Naive thymus-derived CD4-positive, alpha-beta T cell (primary cell): ENCODE measurements at regions not wholly inside any gene's neighbourhood (a gene's known extent, or its start where the extent isn't known, plus 50 kb on each side); places are given as distances from the start of the nearest gene placed in this dataset.

Source experiments
- ATAC-seq: fragments of 150-1000 bp; cut with Tn5 transposase; 2 replicates; pipeline ENCODE4 v1.10.0; 2021; ENCODE audit warnings: mild to moderate bottlenecking, moderate library complexity
- CTCF ChIA-PET: fragments of 350-600 bp; sonication (Branson Sonifier 250); formaldehyde crosslinking; loops from one replicate; lab custom pipeline; 2021; ENCODE audit warnings: antibody characterized with exemption; lab: Charles Lee
- POLR2A ChIA-PET: fragments of 350-600 bp; sonication (Branson Sonifier 250); formaldehyde crosslinking; loops from one replicate; lab custom pipeline; 2021; ENCODE audit warnings: antibody characterized with exemption, inconsistent platforms; lab: Charles Lee
- DNase-seq, 9 donors: peaks; one replicate each; pipeline versions ENCODE4 v3.0.0 to v3.0.0-alpha.2; 2020 to 2022; ENCODE audit warnings: mixed read lengths in 1 of 9
- H3K27ac ChIP-seq: one replicate; pipeline ENCODE4 v1.7.0; 2013; ENCODE audit warnings: mild to moderate bottlenecking, low read depth, low read length, moderate library complexity
- H3K27me3 ChIP-seq, 2 donors: one replicate each; pipeline ENCODE4 v1.7.0; 2013; ENCODE audit warnings: low read length in 2 of 2, mild to moderate bottlenecking in 2 of 2, moderate library complexity in 2 of 2; ENCODE audit not compliant: control insufficient read depth in 2 of 2, insufficient read depth in 2 of 2
- H3K36me3 ChIP-seq, 3 experiments: 1 replicate in 2 of 3; 2 replicates in 1 of 3; pipeline ENCODE4 v1.7.0; 2013; ENCODE audit warnings: low read length in 3 of 3, mild to moderate bottlenecking in 3 of 3, moderate library complexity in 1 of 3; ENCODE audit not compliant: insufficient read depth in 3 of 3, control insufficient read depth in 2 of 3
- H3K4me1 ChIP-seq, 2 donors: one replicate each; pipeline ENCODE4 v1.7.0; 2013; ENCODE audit warnings: low read length in 2 of 2, mild to moderate bottlenecking in 2 of 2, moderate library complexity in 1 of 2; ENCODE audit not compliant: control insufficient read depth in 2 of 2, insufficient read depth in 2 of 2
- H3K4me3 ChIP-seq: 2 replicates; pipeline ENCODE4 v1.7.0; 2013; ENCODE audit warnings: mild to moderate bottlenecking, low read length
- H3K9me3 ChIP-seq, 3 experiments: 1 replicate in 2 of 3; 2 replicates in 1 of 3; pipeline ENCODE4 v1.7.0; 2013; ENCODE audit warnings: low read length in 3 of 3; ENCODE audit not compliant: control insufficient read depth in 2 of 3
- H3K27ac Mint-ChIP-seq, 9 donors: one replicate each; pipeline ENCODE4 v1.8.0; 2020 to 2022; ENCODE audit warnings: mixed read lengths in 9 of 9, mild to moderate bottlenecking in 8 of 9, moderate library complexity in 5 of 9, inconsistent platforms in 2 of 9
- H3K27me3 Mint-ChIP-seq, 5 donors: one replicate each; pipeline ENCODE4 v1.8.0; 2021 to 2022; ENCODE audit warnings: mixed read lengths in 5 of 5, mild to moderate bottlenecking in 1 of 5
- H3K36me3 Mint-ChIP-seq, 5 donors: one replicate each; pipeline ENCODE4 v1.8.0; 2020 to 2022; ENCODE audit warnings: mixed read lengths in 5 of 5, mild to moderate bottlenecking in 3 of 5, inconsistent platforms in 1 of 5
- H3K4me1 Mint-ChIP-seq, 7 donors: one replicate each; pipeline ENCODE4 v1.8.0; 2020 to 2022; ENCODE audit warnings: mixed read lengths in 7 of 7, mild to moderate bottlenecking in 3 of 7, inconsistent platforms in 1 of 7
- H3K4me3 Mint-ChIP-seq, 10 donors: one replicate each; pipeline ENCODE4 v1.8.0; 2020 to 2022; ENCODE audit warnings: mild to moderate bottlenecking in 10 of 10, mixed read lengths in 10 of 10, moderate library complexity in 6 of 10, inconsistent platforms in 2 of 10
- H3K9me3 Mint-ChIP-seq, 11 donors: one replicate each; pipeline ENCODE4 v1.8.0; 2020 to 2022; ENCODE audit warnings: mixed read lengths in 11 of 11, mild to moderate bottlenecking in 4 of 11, inconsistent platforms in 1 of 11, moderate library complexity in 1 of 11
- intact Hi-C, 2 donors: fragments of 100-400 bp; cut with micrococcal nuclease; formaldehyde crosslinking; loops; one replicate each; pipeline ENCODE4 v1.15.1; 2023

DNA sequence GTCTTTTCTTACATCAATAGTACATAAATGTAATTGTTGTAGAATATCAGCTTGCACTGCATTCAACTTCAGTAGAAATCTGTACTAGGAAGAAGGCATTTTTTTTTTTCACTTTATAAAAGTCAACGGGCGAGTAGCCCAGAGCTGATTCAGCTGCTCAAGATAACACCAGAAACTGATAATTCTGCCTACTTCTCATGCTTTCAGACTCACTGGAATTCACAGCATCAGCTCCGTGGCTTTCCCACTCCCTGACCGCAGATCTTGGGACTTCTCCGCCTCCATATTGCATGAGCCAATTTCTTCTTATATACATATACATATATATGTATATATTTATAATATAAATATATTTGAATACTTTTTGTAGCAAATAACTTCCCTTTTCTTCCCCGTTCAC is 263.1 kb upstream of the RXFP2 start:
- DNase-seq (no peak), ATAC-seq (no peak)
- Histone ChIP-seq H3K36me3 (no peaks in the 10 kb centered on the region), H3K27ac (no peak overlapping the region), H3K27me3 (no peaks in the 10 kb centered on the region), H3K4me1 (no peaks in the 10 kb centered on the region), H3K4me3 (no peak overlapping the region), H3K9me3 (no peaks in the 10 kb centered on the region)
- Mint-ChIP-seq H3K4me1 (no peaks in the 10 kb centered on the region), H3K4me3 (no peak overlapping the region), H3K27me3 (peaks cover 0 to 21% (median 11%) of the 10 kb centered on the region in 5 donors), H3K9me3 (peaks cover 0 to 6% (median 3%) of the 10 kb centered on the region in 11 donors), H3K36me3 (no peaks in the 10 kb centered on the region), H3K27ac (no peak overlapping the region)
- POLR2A ChIA-PET: no interaction called here
- CTCF ChIA-PET: no interaction called here
- intact Hi-C loops: no loop called here

DNA sequence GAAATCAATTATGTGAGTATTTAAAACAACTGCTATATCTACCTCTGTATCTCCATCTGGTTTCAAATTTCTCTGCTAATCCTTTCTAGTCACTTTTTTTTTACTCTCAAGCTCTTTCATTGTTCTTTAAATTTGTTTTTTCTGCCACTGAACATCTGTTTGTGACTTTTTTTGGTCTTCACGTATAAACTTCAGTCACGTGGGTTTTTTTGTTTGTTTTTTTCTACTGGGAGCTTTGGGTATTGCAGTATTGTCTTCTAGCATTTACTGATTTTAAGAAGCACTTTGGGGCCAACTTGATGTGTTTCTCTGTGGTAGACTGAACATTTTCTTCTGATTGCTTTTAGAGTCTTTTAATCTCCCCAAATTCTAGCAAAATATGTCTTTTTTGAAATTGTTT is 262.6 kb upstream of the RXFP2 start:
- Mint-ChIP-seq H3K4me1 (no peaks in the 10 kb centered on the region), H3K36me3 (no peaks in the 10 kb centered on the region), H3K27me3 (peaks cover 0 to 21% (median 11%) of the 10 kb centered on the region in 5 donors), H3K4me3 (no peak overlapping the region), H3K27ac (no peak overlapping the region), H3K9me3 (peaks cover 0 to 6% (median 3%) of the 10 kb centered on the region in 11 donors)
- ChIA-PET CTCF (no interaction called here), POLR2A (no interaction called here)
- H3K4me1 ChIP-seq: no peaks in the 10 kb centered on the region
- no peak overlapping the region for H3K27ac ChIP-seq
- no peak overlapping the region for H3K4me3 ChIP-seq
- H3K9me3 ChIP-seq: no peaks in the 10 kb centered on the region
- no peaks in the 10 kb centered on the region for H3K36me3 ChIP-seq
- DNase-seq (no peak), ATAC-seq (no peak)
- H3K27me3 ChIP-seq: no peaks in the 10 kb centered on the region
- intact Hi-C loops: no loop called here

DNA sequence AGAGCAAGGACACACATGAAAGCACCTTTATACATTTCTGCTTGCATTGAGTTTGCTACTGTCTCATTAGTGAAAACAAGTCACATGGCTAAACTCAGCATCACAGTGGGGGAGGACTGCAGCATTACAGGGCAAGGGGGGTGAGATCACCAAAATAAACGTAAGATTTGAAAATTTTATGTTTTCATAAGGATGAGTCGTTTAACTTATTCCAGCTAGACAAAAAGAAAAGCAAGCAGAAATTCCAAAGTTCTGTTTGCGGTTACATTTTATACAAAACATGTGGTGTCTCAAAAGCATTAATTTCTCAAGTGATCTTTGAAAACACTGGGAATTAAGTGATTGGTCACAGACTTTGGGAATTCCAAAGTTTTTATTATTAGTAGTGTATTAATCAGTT is 261.4 kb upstream of the RXFP2 start:
- POLR2A ChIA-PET: no interaction called here
- intact Hi-C loops: no loop called here
- Histone ChIP-seq H3K27me3 (no peaks in the 10 kb centered on the region), H3K9me3 (no peaks in the 10 kb centered on the region), H3K27ac (no peak overlapping the region), H3K4me1 (no peaks in the 10 kb centered on the region), H3K36me3 (no peaks in the 10 kb centered on the region), H3K4me3 (no peak overlapping the region)
- no peak for ATAC-seq
- peaks cover 0 to 6% (median 0%) of the 10 kb centered on the region in 11 donors for H3K9me3 Mint-ChIP-seq
- no peak overlapping the region for H3K27ac Mint-ChIP-seq
- H3K36me3 Mint-ChIP-seq: no peaks in the 10 kb centered on the region
- CTCF ChIA-PET: no interaction called here
- H3K27me3 Mint-ChIP-seq: peaks cover 0 to 12% (median 8%) of the 10 kb centered on the region in 5 donors
- H3K4me1 Mint-ChIP-seq: no peaks in the 10 kb centered on the region
- no peak for DNase-seq
- H3K4me3 Mint-ChIP-seq: no peak overlapping the region

DNA sequence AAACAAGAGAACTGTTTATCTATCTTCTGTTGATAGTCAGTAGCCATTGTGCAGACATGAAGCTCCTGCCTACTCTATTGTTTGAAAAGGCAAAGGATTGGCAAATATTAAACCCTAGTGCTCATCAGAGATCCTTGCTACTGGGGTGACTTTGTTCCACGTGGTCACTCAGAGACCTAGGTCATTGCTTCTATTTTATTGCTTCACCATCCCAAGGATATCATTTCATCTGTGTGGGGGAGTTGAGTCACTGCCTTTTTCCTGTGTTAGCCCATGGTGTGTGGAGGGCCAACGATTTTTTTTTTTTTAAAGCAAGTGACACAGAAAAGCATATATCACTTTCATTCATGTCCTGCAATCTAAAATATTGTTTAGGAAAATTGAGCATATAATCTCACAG is 254.1 kb upstream of the RXFP2 start:
- Mint-ChIP-seq H3K9me3 (peaks cover 0 to 4% (median 0%) of the 10 kb centered on the region in 11 donors), H3K4me1 (no peaks in the 10 kb centered on the region), H3K27ac (no peak overlapping the region), H3K4me3 (no peak overlapping the region), H3K36me3 (no peaks in the 10 kb centered on the region), H3K27me3 (peaks cover 0 to 6% (median 0%) of the 10 kb centered on the region in 5 donors)
- Histone ChIP-seq H3K9me3 (no peaks in the 10 kb centered on the region), H3K27me3 (no peaks in the 10 kb centered on the region), H3K27ac (no peak overlapping the region), H3K36me3 (no peaks in the 10 kb centered on the region), H3K4me1 (no peaks in the 10 kb centered on the region), H3K4me3 (no peak overlapping the region)
- ATAC-seq (peak; percentile 57), DNase-seq (no peak)
- intact Hi-C loops: no loop called here
- ChIA-PET POLR2A (no interaction called here), CTCF (no interaction called here)

DNA sequence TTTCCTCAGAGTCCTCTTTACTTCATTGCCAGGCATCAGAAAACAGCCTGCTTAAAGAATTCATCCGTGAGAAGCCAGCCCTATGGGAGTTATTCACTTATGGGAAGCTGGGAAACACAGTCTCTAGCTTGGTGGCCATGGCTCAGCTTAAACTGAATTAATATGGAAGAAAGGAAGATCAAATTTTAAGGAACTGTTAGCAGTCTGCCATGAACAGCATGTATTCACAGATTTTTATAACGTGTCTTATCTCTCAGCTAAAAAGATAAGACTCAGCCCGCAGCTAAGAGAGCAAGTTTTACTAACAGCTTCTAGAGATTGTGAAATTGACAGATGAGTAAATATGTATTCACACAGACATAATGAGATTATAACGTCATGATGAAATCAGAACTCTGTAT is 253.7 kb upstream of the RXFP2 start:
- intact Hi-C loops: no loop called here
- Histone ChIP-seq H3K27me3 (no peaks in the 10 kb centered on the region), H3K4me3 (no peak overlapping the region), H3K36me3 (no peaks in the 10 kb centered on the region), H3K27ac (no peak overlapping the region), H3K9me3 (no peaks in the 10 kb centered on the region), H3K4me1 (no peaks in the 10 kb centered on the region)
- Mint-ChIP-seq H3K4me3 (no peak overlapping the region), H3K9me3 (peaks cover 0 to 3% (median 0%) of the 10 kb centered on the region in 11 donors), H3K27me3 (peaks cover 0 to 6% (median under 1%) of the 10 kb centered on the region in 5 donors), H3K36me3 (no peaks in the 10 kb centered on the region), H3K4me1 (no peaks in the 10 kb centered on the region), H3K27ac (no peak overlapping the region)
- POLR2A ChIA-PET: no interaction called here
- CTCF ChIA-PET: no interaction called here
- ATAC-seq (peak; percentile 51), DNase-seq (no peak)

DNA sequence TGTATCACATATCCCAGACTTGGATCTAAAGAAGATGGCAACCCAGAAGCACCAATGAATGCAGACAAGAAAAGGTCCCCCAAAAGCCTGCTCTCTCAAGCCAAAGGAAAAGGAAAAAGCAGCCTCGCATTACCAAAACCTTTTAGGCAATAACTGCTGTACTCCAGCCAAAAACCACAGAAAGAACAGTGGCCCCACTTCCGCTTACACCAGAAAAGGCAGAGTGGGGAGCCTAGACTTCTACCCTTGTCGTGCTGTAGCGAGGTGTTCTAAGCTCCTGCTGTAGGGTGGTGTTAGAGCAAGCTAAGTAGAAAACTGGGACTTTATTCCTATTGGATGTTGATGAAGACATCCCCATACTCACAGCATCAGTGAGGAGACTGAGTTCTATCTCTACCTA is 244.0 kb upstream of the RXFP2 start:
- no peak for ATAC-seq
- no peaks in the 10 kb centered on the region for H3K4me1 Mint-ChIP-seq
- H3K9me3 Mint-ChIP-seq: peaks cover 4 to 46% (median 19%) of the 10 kb centered on the region in 11 donors
- ChIA-PET CTCF (no interaction called here), POLR2A (no interaction called here)
- no peak overlapping the region for H3K4me3 ChIP-seq
- H3K4me1 ChIP-seq: no peaks in the 10 kb centered on the region
- peaks cover 0 to 7% (median 4%) of the 10 kb centered on the region in 5 donors for H3K36me3 Mint-ChIP-seq
- no peaks in the 10 kb centered on the region for H3K27me3 ChIP-seq
- peaks cover 0 to 13% (median 7%) of the 10 kb centered on the region in 5 donors for H3K27me3 Mint-ChIP-seq
- H3K27ac Mint-ChIP-seq: no peak overlapping the region
- H3K4me3 Mint-ChIP-seq: no peak overlapping the region
- no peaks in the 10 kb centered on the region for H3K36me3 ChIP-seq
- intact Hi-C loops: no loop called here
- DNase-seq: no peak
- peaks cover 0 to 4% (median 4%) of the 10 kb centered on the region in 3 experiments for H3K9me3 ChIP-seq
- no peak overlapping the region for H3K27ac ChIP-seq

DNA sequence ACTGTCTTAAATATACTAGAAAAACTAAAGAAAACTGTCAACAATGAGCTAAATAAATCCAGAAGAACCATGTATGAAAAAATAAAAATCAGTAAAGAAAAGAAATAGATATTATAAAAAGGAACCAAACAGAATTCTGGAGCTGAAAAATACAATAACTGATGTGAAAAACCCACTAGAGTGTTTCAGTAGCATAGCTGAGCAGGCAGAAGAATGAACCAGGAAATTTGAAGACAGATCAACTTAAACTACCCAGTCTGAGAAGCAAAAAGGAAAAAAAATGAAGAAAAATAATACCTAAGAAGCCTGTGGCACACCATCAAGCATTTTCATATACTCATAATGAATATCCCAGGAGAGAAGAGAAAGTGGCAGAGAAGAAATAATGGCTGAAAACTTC is 240.1 kb upstream of the RXFP2 start:
- peaks cover 6 to 48% (median 23%) of the 10 kb centered on the region in 11 donors for H3K9me3 Mint-ChIP-seq
- H3K4me1 Mint-ChIP-seq: no peaks in the 10 kb centered on the region
- ChIA-PET POLR2A (interaction anchor here (0.6 kb wide), 1 partner anchor 381 kb away, joined by 3 read pairs; no protein-coding TSS in a partner anchor), CTCF (no interaction called here)
- intact Hi-C loops: no loop called here
- Histone ChIP-seq H3K4me1 (no peaks in the 10 kb centered on the region), H3K27me3 (no peaks in the 10 kb centered on the region), H3K4me3 (no peak overlapping the region), H3K36me3 (no peaks in the 10 kb centered on the region), H3K9me3 (peaks cover 0 to 4% (median 4%) of the 10 kb centered on the region in 3 experiments), H3K27ac (no peak overlapping the region)
- H3K27me3 Mint-ChIP-seq: peaks cover 0 to 7% (median 0%) of the 10 kb centered on the region in 5 donors
- no peak overlapping the region for H3K4me3 Mint-ChIP-seq
- DNase-seq (no peak), ATAC-seq (no peak)
- H3K27ac Mint-ChIP-seq: no peak overlapping the region
- H3K36me3 Mint-ChIP-seq: peaks cover 0 to 7% (median 4%) of the 10 kb centered on the region in 5 donors
